ENCODE measurements at regions not wholly inside any gene's neighbourhood (a gene's known extent, or its start where the extent isn't known, plus 50 kb on each side); places are given as distances from the start of the nearest gene placed in this dataset.

- CTCF ChIA-PET: interaction anchor here (0.6 to 1.5 kb wide), 2 partner anchors 9 to 15 kb away, joined by 3 read pairs; no protein-coding TSS in a partner anchor
- no peak for DNase-seq
- no peak overlapping the region for H3K4me3 ChIP-seq (ENCODE audit: low read depth in 2 of 2, low read length in 1 of 2)
- peaks cover 22 to 41% of the 10 kb centered on the region in 2 experiments for H3K4me1 ChIP-seq (ENCODE audit: control insufficient read depth in 1 of 2, insufficient read depth in 2 of 2, low read depth in 1 of 2, low read length in 1 of 2)
- no peak overlapping the region for H3K9ac ChIP-seq
- peak overlapping the region in 1 of 2 experiments; percentile 76; a peak in 1 of 4 replicates for H3K27ac ChIP-seq (ENCODE audit: low read depth in 2 of 2, low read length in 1 of 2)
- no peaks in the 10 kb centered on the region for H3K9me2 ChIP-seq
- H2AFZ ChIP-seq (ENCODE audit: low read depth): no peak overlapping the region
- no peaks in the 10 kb centered on the region for H3K36me3 ChIP-seq (replicated peaks in 1 of 2; ENCODE audit: control insufficient read depth in 1 of 2, insufficient read depth in 2 of 2, low read length in 1 of 2)
- no peaks in the 10 kb centered on the region for H3K27me3 ChIP-seq (ENCODE audit: insufficient read depth)
- POLR2A ChIA-PET: no interaction called here
- TF ChIP-seq TAF1 (IDR thresholded peaks at IDR 0.05; ENCODE audit: borderline replicate concordance, low read depth, low read length) (no peak), REST (IDR thresholded peaks at IDR 0.05; ENCODE audit: low read depth, low read length) (no peak), TCF12 (IDR thresholded peaks at IDR 0.05) (peak; percentile 44; the same call in 1 of the 2 replicates), RCOR1 (IDR thresholded peaks at IDR 0.05; ENCODE audit: low read length) (peak; percentile 29; the same call in 1 of the 2 replicates), YY1 (IDR thresholded peaks at IDR 0.05; ENCODE audit: low read depth) (no peak), EP300 (IDR thresholded peaks at IDR 0.05; ENCODE audit: borderline replicate concordance in 1 of 2, low read depth in 1 of 2, low read length in 1 of 2) (peak in 1 of 2 experiments; percentile 30; a peak in 1 of 4 replicates), GATA2 (CRISPR knock-in tag; IDR thresholded peaks at IDR 0.05) (peak; percentile 51)
- TF ChIP-seq, protein P1, sequence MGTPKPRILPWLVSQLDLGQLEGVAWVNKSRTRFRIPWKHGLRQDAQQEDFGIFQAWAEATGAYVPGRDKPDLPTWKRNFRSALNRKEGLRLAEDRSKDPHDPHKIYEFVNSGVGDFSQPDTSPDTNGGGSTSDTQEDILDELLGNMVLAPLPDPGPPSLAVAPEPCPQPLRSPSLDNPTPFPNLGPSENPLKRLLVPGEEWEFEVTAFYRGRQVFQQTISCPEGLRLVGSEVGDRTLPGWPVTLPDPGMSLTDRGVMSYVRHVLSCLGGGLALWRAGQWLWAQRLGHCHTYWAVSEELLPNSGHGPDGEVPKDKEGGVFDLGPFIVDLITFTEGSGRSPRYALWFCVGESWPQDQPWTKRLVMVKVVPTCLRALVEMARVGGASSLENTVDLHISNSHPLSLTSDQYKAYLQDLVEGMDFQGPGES (IDR thresholded peaks at IDR 0.05; ENCODE audit: low read depth, low read length): no peak
- H4K20me1 ChIP-seq (ENCODE audit: insufficient read depth): no peaks in the 10 kb centered on the region
- WGBS (ENCODE audit: low lambda C conversion rate): 66% methylated on average over 2 of the region's 2 CpGs
- peaks cover 16% of the 10 kb centered on the region for H3F3A ChIP-seq (replicated peaks; ENCODE audit: insufficient read depth)
- no peaks in the 10 kb centered on the region for H3K79me2 ChIP-seq (ENCODE audit: insufficient read depth)
- no peaks in the 10 kb centered on the region for H3K9me3 ChIP-seq
- no peak overlapping the region for H3K4me2 ChIP-seq
These were observed 171.2 kb upstream of the S1PR3 start for GRCh38 chr9:88820055-88820454.

- no peak overlapping the region for H3K9ac ChIP-seq
- no peak overlapping the region for H3K4me3 ChIP-seq (ENCODE audit: low read depth in 2 of 2, low read length in 1 of 2)
- H3K9me2 ChIP-seq: no peaks in the 10 kb centered on the region
- H3K9me3 ChIP-seq: no peaks in the 10 kb centered on the region
- H3K4me2 ChIP-seq: no peak overlapping the region
- 91% methylated on average over 2 of the region's 2 CpGs for WGBS (ENCODE audit: low lambda C conversion rate)
- H3K27me3 ChIP-seq (ENCODE audit: insufficient read depth): no peaks in the 10 kb centered on the region
- no peaks in the 10 kb centered on the region for H3K79me2 ChIP-seq (ENCODE audit: insufficient read depth)
- POLR2A ChIA-PET: no interaction called here
- H3F3A ChIP-seq (replicated peaks; ENCODE audit: insufficient read depth): peaks cover 13% of the 10 kb centered on the region
- H3K4me1 ChIP-seq (ENCODE audit: control insufficient read depth in 1 of 2, insufficient read depth in 2 of 2, low read depth in 1 of 2, low read length in 1 of 2): peaks cover 16 to 30% of the 10 kb centered on the region in 2 experiments
- CTCF ChIA-PET: interaction anchor here (1.5 kb wide), 1 partner anchor 7 kb away, joined by 3 read pairs; no protein-coding TSS in a partner anchor
- H2AFZ ChIP-seq (ENCODE audit: low read depth): no peak overlapping the region
- no peaks in the 10 kb centered on the region for H3K36me3 ChIP-seq (replicated peaks in 1 of 2; ENCODE audit: control insufficient read depth in 1 of 2, insufficient read depth in 2 of 2, low read length in 1 of 2)
- H3K27ac ChIP-seq (ENCODE audit: low read depth in 2 of 2, low read length in 1 of 2): no peak overlapping the region
- no peak for DNase-seq
- H4K20me1 ChIP-seq (ENCODE audit: insufficient read depth): no peaks in the 10 kb centered on the region
- TF ChIP-seq EP300 (IDR thresholded peaks at IDR 0.05; ENCODE audit: borderline replicate concordance in 1 of 2, low read depth in 1 of 2, low read length in 1 of 2) (no peak), REST (IDR thresholded peaks at IDR 0.05; ENCODE audit: low read depth, low read length) (no peak), EZH2phosphoT487 (IDR thresholded peaks at IDR 0.05; ENCODE audit: borderline replicate concordance, low read depth) (no peak), RAD21 (IDR thresholded peaks at IDR 0.05; ENCODE audit: low read length) (no peak), NFIC (IDR thresholded peaks at IDR 0.05; ENCODE audit: borderline replicate concordance) (no peak)
- TF ChIP-seq, protein P2, sequence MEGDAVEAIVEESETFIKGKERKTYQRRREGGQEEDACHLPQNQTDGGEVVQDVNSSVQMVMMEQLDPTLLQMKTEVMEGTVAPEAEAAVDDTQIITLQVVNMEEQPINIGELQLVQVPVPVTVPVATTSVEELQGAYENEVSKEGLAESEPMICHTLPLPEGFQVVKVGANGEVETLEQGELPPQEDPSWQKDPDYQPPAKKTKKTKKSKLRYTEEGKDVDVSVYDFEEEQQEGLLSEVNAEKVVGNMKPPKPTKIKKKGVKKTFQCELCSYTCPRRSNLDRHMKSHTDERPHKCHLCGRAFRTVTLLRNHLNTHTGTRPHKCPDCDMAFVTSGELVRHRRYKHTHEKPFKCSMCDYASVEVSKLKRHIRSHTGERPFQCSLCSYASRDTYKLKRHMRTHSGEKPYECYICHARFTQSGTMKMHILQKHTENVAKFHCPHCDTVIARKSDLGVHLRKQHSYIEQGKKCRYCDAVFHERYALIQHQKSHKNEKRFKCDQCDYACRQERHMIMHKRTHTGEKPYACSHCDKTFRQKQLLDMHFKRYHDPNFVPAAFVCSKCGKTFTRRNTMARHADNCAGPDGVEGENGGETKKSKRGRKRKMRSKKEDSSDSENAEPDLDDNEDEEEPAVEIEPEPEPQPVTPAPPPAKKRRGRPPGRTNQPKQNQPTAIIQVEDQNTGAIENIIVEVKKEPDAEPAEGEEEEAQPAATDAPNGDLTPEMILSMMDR (IDR thresholded peaks at IDR 0.05): no peak
- TF ChIP-seq, protein P3, sequence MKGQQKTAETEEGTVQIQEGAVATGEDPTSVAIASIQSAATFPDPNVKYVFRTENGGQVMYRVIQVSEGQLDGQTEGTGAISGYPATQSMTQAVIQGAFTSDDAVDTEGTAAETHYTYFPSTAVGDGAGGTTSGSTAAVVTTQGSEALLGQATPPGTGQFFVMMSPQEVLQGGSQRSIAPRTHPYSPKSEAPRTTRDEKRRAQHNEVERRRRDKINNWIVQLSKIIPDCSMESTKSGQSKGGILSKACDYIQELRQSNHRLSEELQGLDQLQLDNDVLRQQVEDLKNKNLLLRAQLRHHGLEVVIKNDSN (IDR thresholded peaks at IDR 0.05; ENCODE audit: borderline replicate concordance, low read depth): no peak
These were observed 170.1 kb upstream of the S1PR3 start for GRCh38 chr9:88821033-88821745.
